Motor neuron (in vitro differentiated cells): ENCODE measurements at regions not wholly inside any gene's neighbourhood (a gene's known extent, or its start where the extent isn't known, plus 50 kb on each side); places are given as distances from the start of the nearest gene placed in this dataset.
A peak's percentile ranks its signal among the peaks of the same experiment; 100 is the strongest.

Source experiments
- ATAC-seq, 8 experiments: fragments of 200-7000 bp; cut with Tn5 transposase; replicated peaks in 6 of 8; 2 replicates each; pipeline ENCODE4 v1.8.0; 2021; ENCODE audit warnings: mild to moderate bottlenecking in 8 of 8, moderate library complexity in 8 of 8
- H3K27ac ChIP-seq, 2 donors: fragments of 250-450 bp; sonication (Bioruptor Pico); 2 replicates each; pipeline ENCODE4 v1.9.0; 2021; ENCODE audit warnings: antibody characterized with exemption in 2 of 2, mild to moderate bottlenecking in 2 of 2, moderate library complexity in 1 of 2
- H3K4me1 ChIP-seq, 2 donors: fragments of 250-450 bp; sonication (Bioruptor Pico); replicated peaks in 1 of 2; 2 replicates each; pipeline ENCODE4 v1.6.1; 2021; ENCODE audit warnings: antibody characterized with exemption in 2 of 2, mild to moderate bottlenecking in 2 of 2, moderate library complexity in 1 of 2
- H3K4me3 ChIP-seq, 5 donors: fragments of 250-450 bp; sonication (Bioruptor Pico); 2 replicates each; pipeline ENCODE4 v1.9.0; 2021; ENCODE audit warnings: antibody characterized with exemption in 5 of 5, mild to moderate bottlenecking in 5 of 5, moderate library complexity in 4 of 5
- WGBS, 10 experiments: fragments of 450-650 bp; shearing (Covaris generic); methylation state at CpG; one replicate each; pipeline ENCODE4 v1.0.0; 2022; 5-methylcytosine and 5-hydroxymethylcytosine counted together
- in situ Hi-C, 9 experiments: fragments of 400-800 bp; cut with MboI; loops; one replicate each; pipeline ENCODE4 v1.15.0; 2021; ENCODE audit warnings: low sequenced_read_pairs in 9 of 9, low pct_unique_long_range_greater_than_20kb in 2 of 9; ENCODE audit not compliant: unreplicated experiment in 9 of 9

- in situ Hi-C loops = no loop called here
- peaks cover under 1% of the 10 kb centered on the region in 2 donors for H3K4me1 ChIP-seq
- H3K27ac ChIP-seq = no peak overlapping the region
- ATAC-seq = no peak
- H3K4me3 ChIP-seq = no peak overlapping the region
- 54 to 100% (median 92%) methylated on average over 1 to 6 of the region's 7 CpGs; no CpG with 5 or more reads in 3 of the 10 experiments for WGBS, 10 experiments
Observed at GRCh38 chrX:39619182-39620009, 478.4 kb downstream of the BCOR start.

DNA sequence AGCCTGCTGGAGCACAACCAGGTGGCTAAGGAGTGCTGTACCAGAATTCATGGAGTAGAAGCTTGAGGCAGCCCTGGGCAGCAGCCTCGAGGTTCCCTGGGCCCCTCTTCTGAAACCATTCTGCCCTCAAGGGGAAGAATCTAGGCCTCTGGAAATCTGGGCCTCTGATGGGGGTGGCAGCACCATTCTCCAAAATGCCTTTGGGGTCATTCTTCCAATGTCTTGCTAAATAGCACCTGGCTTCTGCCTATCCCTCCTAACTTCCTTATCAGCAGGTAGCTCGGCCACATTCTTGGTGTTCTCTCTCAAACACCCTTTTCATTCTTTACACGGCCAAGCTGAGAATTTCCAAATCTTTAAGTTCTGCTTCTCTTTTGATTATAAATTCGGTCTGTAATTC, 473.6 kb downstream of the BCOR start:
- Histone ChIP-seq H3K4me3 (no peak overlapping the region), H3K27ac (no peak overlapping the region), H3K4me1 (no peaks in the 10 kb centered on the region)
- in situ Hi-C loops = no loop called here
- ATAC-seq = no peak
- WGBS, 10 experiments = 32 to 90% (median 45%) methylated on average over 2 to 3 of the region's 4 CpGs; no CpG with 5 or more reads in 7 of the 10 experiments

- ATAC-seq = no peak
- Histone ChIP-seq H3K27ac (no peak overlapping the region), H3K4me1 (no peaks in the 10 kb centered on the region), H3K4me3 (no peak overlapping the region)
- in situ Hi-C loops = no loop called here
- WGBS, 10 experiments = 10 to 75% (median 53%) methylated on average over 1 to 4 of the region's 4 CpGs; no CpG with 5 or more reads in 2 of the 10 experiments
Observed at GRCh38 chrX:39625810-39626209, 471.9 kb downstream of the BCOR start.

DNA sequence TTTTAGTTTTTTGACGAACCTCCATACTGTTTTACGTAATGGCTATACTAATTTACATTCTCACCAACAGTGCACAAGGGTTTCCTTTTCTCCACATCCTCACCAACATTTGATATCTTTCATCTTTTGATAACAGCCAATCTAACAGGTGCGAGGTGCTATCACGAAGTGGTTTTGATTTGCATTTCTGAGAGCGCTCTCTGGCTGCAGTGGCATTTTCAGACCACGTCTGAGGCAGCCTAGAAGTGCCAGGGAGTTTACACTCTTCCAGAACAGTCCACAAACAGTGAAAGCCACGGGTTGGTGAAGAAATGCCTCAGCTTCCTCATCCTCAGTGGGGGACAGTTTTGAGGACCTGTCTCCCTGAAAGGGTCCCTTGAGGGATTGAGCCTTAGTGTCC, 471.0 kb downstream of the BCOR start:
- no peaks in the 10 kb centered on the region for H3K4me1 ChIP-seq
- ATAC-seq = no peak
- in situ Hi-C loops = no loop called here
- H3K27ac ChIP-seq = no peak overlapping the region
- H3K4me3 ChIP-seq = no peak overlapping the region
- 20 to 100% (median 96%) methylated on average over 1 to 6 of the region's 7 CpGs; no CpG with 5 or more reads in 3 of the 10 experiments for WGBS, 10 experiments

- no peak for ATAC-seq
- Histone ChIP-seq H3K27ac (no peak overlapping the region), H3K4me1 (no peaks in the 10 kb centered on the region), H3K4me3 (no peak overlapping the region)
- WGBS, 10 experiments = 34 to 100% (median 73%) methylated on average over 1 to 4 of the region's 5 CpGs; no CpG with 5 or more reads in 4 of the 10 experiments
- in situ Hi-C loops = no loop called here
Observed at GRCh38 chrX:39627257-39627656, 470.5 kb downstream of the BCOR start.

- Histone ChIP-seq H3K4me1 (peaks cover 4 to 5% of the 10 kb centered on the region in 2 donors), H3K4me3 (no peak overlapping the region), H3K27ac (no peak overlapping the region)
- ATAC-seq = no peak
- WGBS, 10 experiments = no CpG with 5 or more reads among the region's 1 CpG
- in situ Hi-C loops = no loop called here
Observed at GRCh38 chrX:39629001-39629400, 468.8 kb downstream of the BCOR start.

GRCh38 chrX:39630344-39630743, 467.4 kb downstream of the BCOR start:
- in situ Hi-C loops = no loop called here
- Histone ChIP-seq H3K4me1 (peaks cover 4 to 5% of the 10 kb centered on the region in 2 donors), H3K4me3 (no peak overlapping the region), H3K27ac (no peak overlapping the region)
- whole genome bisulfite sequencing, 10 experiments = 28 to 83% (median 58%) methylated on average over 1 to 2 of the region's 2 CpGs; no CpG with 5 or more reads in 7 of the 10 experiments
- ATAC-seq = no peak

DNA sequence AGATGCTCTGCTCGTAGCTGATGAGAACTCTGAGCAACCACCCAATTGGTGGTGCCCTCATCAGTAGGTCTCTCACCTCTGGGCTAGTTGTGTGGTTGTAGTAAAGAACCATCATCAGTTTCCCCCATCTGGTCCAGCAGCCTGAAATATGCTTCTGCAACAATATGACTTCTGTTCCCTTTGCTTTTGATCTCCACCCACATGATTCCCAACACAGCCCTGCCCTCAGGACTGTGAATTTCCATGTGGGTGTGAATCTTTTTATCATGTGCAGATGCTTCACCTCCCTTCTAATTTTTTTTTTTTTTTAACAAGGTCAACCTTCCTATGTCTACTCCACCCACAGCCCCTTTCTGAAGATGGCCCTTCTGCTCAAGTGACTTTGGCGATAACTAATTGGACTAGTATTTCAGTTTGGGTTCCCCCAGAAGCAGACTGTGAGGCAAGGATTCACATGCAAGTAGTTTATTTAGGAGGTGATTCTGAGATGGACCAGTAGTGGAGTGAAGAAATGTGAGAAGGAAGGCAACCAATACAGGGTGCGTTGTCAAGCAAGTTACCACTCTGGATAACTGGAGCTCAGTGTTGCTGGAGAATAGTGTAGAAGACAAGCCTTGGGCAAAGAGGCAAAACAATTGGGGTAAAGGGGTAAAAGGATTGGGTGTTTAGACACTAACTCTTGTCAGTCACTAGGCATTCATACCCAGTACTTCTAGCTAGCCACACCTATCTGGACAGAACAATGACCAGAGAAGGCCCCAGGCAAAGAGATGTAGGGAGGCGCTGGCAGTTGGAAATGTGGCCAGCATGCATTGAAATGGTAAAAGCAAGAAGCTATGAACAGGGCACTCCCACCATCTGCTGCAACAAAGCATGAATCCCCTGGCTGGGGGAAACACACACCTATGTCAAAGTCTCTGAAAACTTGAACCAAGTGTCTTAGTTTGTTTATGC, 466.2 kb downstream of the BCOR start:
- Histone ChIP-seq H3K27ac (no peak overlapping the region), H3K4me3 (no peak overlapping the region), H3K4me1 (peaks cover 4 to 5% of the 10 kb centered on the region in 2 donors)
- WGBS, 10 experiments = 59 to 100% methylated on average over 1 to 4 of the region's 4 CpGs; no CpG with 5 or more reads in 8 of the 10 experiments
- in situ Hi-C loops = no loop called here
- peak in 3 of 8 experiments; percentile 79 to 86 (median 83) for ATAC-seq

- H3K4me3 ChIP-seq = no peak overlapping the region
- H3K27ac ChIP-seq = peak overlapping the region in 1 of 2 donors; percentile 45
- WGBS, 10 experiments = 0 to 100% (median 80%) methylated on average over 1 of the region's 2 CpGs; no CpG with 5 or more reads in 7 of the 10 experiments
- in situ Hi-C loops = no loop called here
- peaks cover 4 to 5% of the 10 kb centered on the region in 2 donors for H3K4me1 ChIP-seq
- peak in 5 of 8 experiments; percentile 69 to 92 (median 89) for ATAC-seq
Observed at GRCh38 chrX:39633293-39633692, 464.5 kb downstream of the BCOR start.

DNA sequence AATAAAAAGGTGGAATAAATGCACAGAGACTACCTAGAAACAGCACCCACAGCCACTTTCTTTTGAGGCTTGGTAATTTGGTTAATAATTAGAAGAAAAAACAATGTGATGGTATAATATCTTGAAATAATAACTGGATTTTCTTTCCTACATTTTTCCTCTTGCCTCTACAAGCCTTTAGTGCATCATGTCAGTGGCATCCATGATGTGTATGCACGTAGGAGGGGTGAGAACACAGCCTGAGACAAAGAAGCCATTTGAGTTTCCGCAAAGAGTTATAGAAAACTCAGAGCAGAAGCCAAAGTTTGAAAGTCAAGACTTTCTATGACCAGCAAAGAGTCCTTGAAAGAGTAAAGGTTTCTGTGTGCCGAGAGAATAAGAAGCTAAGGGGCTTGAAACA, 461.3 kb downstream of the BCOR start:
- WGBS, 10 experiments = 40 to 100% (median 71%) methylated on average over 1 to 3 of the region's 3 CpGs; no CpG with 5 or more reads in 4 of the 10 experiments
- in situ Hi-C loops = no loop called here
- no peak for ATAC-seq
- H3K27ac ChIP-seq = no peak overlapping the region
- H3K4me3 ChIP-seq = no peak overlapping the region
- peaks cover 5% of the 10 kb centered on the region in 2 donors for H3K4me1 ChIP-seq

GRCh38 chrX:39638526-39638925, 459.2 kb downstream of the BCOR start:
- in situ Hi-C loops = no loop called here
- WGBS, 10 experiments = 0 to 100% (median 27%) methylated on average over 1 to 2 of the region's 2 CpGs; no CpG with 5 or more reads in 7 of the 10 experiments
- ATAC-seq = no peak
- no peak overlapping the region for H3K27ac ChIP-seq
- H3K4me1 ChIP-seq = peaks cover 6 to 11% of the 10 kb centered on the region in 2 donors
- H3K4me3 ChIP-seq = no peak overlapping the region

- no peak overlapping the region for H3K27ac ChIP-seq
- 40% methylated on average over 1 of the region's 4 CpGs; no CpG with 5 or more reads in 9 of the 10 experiments for WGBS, 10 experiments
- H3K4me1 ChIP-seq = peaks cover 6 to 15% of the 10 kb centered on the region in 2 donors
- in situ Hi-C loops = no loop called here
- ATAC-seq = no peak
- no peak overlapping the region for H3K4me3 ChIP-seq
Observed at GRCh38 chrX:39639871-39640270, 457.9 kb downstream of the BCOR start.

- H3K27ac ChIP-seq = no peak overlapping the region
- peaks cover 8 to 24% of the 10 kb centered on the region in 2 donors for H3K4me1 ChIP-seq
- WGBS, 10 experiments = 56 to 100% (median 67%) methylated on average over 1 to 2 of the region's 2 CpGs; no CpG with 5 or more reads in 7 of the 10 experiments
- ATAC-seq = no peak
- in situ Hi-C loops = no loop called here
- no peak overlapping the region for H3K4me3 ChIP-seq
Observed at GRCh38 chrX:39640866-39641265, 456.9 kb downstream of the BCOR start.
